ENCODE measurements at regions not wholly inside any gene's neighbourhood (a gene's known extent, or its start where the extent isn't known, plus 50 kb on each side); places are given as distances from the start of the nearest gene placed in this dataset.

DNA sequence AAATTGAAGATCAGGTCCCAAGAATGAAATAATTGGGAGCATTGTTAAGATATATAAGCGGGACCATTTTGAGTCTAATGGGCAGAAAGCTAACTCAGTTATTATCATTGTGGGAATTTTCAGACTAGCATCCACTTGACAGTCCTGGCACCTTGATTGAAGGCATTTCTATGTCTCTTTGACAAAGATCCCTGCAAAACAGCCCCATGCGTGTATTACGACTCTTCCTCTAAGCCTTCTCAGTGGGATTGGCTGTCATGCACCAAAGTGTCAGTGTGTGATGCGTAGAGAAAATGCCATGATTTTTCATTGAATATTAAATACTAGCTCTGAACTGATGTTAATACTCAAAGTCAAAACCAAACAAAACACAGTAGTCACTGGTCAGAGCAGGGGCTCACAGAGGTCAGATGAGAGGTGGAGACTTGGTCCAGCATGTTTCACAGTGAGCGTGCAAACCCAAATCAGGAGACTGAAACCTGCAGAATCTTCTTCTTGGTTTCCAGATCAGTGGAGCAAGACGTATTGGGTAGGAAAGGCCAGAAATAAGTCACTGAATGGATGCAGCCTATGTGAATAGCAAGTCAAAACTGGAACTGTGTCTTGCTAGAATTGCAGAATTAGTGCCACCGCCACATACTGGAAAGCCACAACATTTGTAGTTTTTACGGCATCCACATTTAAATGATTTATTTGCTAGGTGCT is 303.6 kb upstream of the AKR1E2 start:
- FAIRE-seq: no peak

DNA sequence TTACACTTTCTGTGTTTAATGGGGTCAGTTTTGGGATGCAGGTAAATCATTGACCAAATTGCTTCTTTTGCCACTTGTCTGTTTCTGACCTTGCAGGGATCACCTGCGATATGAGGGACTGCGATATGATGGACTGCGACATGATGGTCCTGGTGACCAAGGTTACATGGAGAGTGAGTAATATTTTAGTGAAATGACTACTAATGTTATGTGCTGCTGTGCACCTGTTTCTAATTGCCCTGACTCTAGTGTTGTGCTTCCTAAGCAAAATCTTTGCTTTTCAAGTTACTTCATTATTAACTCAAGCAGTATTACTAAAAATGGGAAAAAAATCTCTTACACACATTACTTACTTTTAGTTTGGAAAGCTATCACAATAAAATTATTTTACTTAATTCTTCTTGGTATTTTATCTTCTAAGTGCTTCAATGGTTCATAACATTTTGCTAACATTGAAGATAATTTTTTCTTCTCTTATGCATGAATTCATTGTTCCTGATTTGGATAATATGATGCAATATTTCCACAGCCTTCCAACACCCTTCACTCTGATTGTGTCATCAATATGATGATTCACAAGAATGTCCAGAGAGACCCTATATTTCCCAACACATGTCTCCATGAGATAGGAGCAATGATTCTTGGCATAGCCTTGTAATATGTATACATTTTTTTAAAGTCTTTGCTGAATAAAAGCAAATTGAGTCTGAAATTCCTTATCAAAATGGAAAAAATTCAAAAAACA is 306.2 kb upstream of the AKR1E2 start:
- FAIRE-seq: no peak

DNA sequence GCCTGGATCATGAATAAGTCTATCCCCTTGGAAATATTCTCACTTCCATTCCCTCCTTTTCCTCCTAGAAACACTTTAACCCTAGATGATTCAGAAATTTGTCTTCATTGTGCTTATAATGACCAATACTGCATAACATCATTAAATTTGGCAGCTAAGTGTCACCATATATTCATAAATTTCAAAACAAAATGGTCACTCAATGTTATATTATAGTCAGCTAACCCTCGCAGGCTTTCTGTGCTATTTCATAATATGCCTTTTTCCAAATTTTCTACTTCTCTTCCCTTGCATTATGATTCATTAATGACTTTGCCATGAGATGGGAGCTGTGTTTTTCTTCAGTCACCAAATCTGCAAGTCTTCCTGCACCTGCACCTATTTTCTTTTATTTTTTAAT is 308.3 kb upstream of the AKR1E2 start:
- no peak for FAIRE-seq

DNA sequence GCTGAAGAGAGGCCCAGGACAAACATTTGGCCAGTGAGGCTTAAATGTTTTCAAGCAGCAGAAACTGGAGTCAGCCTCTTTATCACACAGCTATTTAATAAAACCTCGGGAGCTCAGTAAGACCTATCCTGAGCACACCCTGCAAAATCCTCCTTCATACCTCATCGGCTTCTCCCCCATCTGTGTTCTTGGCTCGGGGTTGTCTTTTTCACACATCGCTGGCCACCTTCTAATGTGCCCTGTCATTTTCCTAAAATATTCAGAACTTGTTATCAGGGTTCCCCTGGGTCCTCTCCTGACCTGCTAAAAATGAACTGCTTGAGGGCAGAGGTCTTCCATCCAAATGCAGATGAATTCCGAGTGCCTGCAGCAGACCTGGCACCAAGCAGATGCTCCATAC is 310.3 kb upstream of the AKR1E2 start:
- no peak for FAIRE-seq

DNA sequence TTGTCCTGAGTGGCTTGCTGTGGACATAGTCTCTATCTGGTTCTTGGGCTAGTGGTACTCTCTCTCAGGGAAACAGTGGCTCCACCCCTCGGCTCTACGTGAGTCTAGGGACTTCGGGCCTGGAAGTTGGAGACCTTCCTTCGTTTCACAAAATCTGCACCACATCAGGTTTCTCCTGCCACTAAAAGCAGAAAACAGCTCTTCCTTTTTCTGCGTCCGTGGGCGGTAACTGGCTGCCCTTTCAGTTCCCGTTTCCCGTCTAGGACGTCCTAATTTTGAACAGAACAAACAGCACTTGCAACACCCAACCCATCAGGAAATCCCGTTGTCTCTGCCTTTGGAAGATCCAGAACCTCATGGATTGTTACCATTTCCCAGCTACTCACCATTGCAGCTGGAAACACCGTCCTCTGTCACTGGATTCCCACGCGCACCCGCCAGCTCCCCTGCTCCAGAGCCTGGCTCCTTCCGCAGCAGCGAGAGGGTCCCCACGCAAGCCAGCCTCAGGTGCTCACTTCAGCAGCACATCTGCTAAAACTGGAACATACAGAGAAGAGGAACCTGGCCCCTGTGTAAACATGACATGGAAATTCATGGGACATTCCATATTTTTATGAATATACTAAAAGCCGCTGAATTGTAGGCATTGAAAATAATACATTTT is 311.4 kb upstream of the AKR1E2 start:
- no peak for FAIRE-seq

DNA sequence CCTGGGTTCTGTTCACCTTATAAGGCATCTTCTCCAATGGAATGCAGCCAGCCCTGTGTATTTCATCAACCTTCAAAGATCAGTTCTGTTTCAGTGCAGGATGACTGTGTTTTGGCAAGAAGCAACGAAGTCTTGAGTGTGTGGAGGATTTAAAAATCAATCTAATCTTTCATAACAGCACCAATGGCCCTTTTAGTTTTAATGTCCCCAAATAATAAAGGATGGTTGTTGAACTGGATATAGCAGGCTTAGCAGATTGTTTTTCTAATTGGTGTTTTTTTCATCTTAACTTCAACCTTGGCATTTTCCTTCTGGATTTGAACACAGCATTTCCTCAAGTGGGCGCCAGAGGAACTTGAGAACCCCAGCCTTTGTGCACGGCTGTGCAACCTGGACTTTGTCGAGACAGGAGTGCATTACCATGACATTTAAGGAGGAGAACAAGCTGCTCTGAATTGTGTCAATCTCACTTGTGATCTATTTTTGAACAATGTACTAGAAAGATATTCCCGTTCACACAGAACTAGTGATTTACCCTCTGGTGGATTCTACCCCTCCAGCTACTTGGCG is 313.3 kb upstream of the AKR1E2 start:
- peak; percentile 40 for FAIRE-seq

DNA sequence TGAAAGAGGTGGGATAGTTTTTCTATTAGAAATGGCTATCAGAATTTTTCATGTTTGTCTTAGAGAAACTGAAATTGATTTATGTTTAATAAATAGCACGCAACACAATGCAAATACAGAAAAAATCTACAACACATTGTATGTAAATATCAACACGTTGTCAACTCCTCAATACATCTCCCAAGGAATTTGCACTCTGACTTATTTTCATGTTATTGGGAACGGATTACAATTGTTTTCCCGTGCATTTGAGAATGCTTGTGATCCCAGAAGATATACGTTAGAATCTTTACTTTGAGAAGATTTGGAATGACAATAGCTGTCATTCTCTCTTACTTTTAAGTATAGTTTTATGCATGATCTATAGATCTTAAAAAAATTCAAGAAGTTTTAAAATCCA is 313.8 kb upstream of the AKR1E2 start:
- no peak for FAIRE-seq

DNA sequence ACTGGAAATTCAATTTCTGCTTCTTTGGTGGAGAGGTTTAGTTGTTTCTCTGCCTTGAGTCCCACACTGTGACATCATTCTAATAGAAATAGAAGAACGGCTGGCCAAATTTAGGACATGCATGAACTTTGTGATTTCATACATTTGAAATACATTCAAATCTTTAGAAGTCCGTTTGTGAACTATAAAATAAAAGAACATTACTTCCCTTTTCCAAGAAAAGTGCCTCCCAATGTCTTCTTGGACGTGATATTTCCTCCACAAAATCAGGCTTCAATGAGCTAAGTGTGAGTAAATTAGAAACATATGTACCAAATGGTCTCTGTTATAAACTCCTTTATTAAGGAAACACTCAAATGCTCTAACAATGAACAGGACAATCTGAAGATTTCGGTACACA is 314.5 kb upstream of the AKR1E2 start:
- FAIRE-seq: no peak

DNA sequence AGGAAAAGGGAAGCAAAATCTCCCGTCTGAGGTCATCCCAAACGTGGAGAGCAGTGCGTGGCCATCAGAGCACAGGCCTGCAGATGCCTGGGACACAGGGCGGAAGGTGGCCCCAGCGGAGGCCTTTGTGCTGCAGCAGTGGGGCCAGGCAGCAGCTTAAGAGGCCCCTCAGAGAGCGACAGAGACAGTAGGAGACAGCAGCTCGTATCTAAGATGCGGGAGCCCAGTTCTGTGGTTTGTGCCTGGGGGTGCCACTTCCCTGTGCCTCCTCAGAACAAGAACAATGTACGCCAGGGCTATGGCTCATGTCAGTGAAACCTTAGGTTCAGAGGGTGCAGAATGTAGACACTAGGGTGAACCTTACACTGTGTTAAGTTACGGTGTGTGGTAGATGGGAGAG is 316.6 kb upstream of the AKR1E2 start:
- no peak for FAIRE-seq

DNA sequence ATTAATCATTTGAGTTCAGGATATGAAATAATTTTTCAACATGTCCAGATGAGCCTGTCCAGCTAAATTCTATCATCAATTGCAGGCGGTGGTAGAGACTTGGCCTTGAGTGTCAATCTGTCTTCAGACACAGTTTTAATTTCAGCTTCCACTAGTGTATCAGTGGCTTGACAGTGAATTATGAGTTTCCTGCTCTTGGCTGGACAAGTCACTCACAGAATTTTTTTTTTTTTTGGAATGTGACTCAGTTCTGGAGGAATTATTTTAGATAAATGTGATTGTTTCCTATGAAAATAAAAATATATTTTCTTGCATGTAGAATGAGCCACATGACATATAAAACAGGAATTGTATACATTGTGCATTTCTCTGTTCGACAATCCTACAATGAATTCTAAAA is 319.9 kb upstream of the AKR1E2 start:
- no peak for FAIRE-seq

DNA sequence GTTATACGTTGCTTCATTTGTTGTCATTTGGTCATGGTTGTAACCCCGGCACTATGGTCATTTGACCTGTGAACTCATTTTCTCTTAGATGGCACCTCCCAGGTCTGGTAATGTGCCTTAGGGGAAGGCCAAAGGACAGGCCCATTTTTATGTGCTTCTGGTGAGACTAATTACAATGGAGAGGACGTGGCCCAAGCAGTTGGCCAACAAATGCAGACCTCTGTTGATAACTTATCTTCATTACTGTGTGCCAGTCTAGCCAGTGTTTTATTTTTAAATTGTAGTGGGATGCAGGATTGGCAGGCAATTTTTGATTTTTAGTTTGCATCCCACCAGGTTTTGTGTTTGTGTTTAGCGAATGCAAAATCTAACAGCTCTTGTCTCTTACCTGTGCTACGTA is 321.5 kb upstream of the AKR1E2 start:
- FAIRE-seq: no peak

DNA sequence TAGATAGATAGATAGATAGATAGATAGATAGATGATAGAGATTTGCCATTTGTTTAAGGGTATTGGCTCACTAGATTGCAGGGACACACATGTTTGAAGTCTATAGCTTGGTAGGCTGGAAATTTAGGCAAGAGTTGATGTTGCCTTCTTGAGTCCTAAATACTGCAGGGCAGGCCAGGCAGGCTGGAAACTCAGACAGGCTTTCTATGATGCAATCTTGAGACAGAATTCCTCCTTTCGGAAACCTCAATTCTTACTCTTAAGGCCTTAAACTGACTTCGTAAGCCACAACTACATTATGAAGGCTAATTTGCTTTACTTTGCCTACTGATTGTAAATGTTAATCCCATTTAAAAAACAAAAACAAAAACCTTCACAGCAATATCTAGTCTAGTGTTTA is 322.9 kb upstream of the AKR1E2 start:
- no peak for FAIRE-seq

DNA sequence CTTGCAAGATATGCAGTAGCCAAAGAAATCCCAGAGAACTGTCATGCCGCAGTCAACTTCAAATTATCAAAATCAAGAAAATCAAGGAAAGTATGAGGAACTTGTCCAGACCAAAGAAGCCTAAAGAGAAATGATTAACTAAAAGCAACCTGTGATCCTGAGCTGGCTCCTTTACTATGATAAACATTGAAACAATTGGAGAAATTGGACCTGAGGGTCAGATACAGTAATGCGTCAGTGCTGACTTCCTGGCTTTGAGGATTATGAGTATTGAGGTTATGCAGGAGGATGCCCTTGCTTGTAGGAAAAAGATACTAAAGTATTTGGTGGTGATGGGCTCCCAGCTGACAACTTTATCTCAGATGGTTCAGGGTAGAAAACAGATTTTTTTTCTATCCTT is 324.7 kb upstream of the AKR1E2 start:
- FAIRE-seq: no peak

DNA sequence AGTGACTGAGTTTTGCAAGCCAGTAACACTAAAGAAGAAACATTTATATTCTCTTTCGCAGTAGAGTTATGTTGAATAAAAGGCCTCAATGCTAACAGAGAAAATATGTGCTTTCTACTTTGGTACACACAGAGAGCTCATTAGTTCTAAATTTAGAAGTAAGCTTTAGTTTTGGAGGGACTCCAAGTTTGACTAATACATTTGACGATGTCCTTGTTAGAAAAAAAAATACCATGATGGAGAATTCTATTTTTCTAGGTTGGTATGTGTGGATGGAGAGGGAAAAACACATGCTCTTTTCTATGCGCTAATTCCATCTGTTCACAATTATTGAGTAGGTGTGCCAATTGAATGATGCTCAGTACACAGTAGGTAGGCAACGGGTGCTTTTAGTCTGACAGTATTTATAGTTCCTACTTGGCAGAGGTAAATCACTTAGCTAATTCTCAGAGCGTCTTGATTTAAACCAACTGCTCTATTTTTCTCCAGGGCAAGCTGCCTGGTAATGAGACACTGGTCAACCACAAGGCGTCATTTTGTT is 327.2 kb upstream of the AKR1E2 start:
- no peak for FAIRE-seq

DNA sequence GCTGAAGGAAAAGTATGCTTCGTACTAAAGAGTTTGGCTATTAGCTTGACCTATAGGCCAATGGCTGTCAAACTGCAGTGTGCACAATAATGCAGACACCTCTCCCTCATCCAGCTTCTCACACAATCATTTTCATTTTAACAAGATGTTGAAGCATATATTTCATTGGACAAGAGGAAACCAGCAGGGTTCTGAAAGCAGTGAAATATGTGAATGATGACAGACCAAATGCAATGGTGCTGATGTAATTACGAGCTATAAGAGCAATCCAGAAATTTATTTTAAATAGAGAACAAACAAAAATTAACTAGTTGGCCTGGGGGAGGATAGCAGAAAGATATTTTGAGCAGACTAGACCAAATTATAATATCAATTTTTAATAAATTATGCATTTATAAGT is 331.5 kb upstream of the AKR1E2 start:
- no peak for FAIRE-seq

DNA sequence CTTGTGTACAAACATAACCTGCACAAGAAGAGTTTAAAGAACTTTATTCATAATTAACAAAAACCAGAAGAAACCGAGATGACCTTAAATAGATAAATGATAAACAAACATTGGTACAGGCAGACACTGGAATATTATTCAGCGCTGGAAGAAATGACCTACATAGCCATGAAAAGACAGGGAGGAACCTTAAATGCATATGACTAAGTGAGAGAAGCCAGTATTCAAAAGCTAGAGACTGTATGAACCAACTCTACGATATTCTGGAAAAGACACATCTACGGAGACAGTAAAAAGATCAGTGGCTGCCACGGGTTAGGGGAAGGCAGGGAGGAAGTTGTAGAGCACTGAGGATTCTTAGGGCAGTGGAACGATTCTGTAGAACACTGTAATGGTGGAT is 333.8 kb upstream of the AKR1E2 start:
- FAIRE-seq: no peak

DNA sequence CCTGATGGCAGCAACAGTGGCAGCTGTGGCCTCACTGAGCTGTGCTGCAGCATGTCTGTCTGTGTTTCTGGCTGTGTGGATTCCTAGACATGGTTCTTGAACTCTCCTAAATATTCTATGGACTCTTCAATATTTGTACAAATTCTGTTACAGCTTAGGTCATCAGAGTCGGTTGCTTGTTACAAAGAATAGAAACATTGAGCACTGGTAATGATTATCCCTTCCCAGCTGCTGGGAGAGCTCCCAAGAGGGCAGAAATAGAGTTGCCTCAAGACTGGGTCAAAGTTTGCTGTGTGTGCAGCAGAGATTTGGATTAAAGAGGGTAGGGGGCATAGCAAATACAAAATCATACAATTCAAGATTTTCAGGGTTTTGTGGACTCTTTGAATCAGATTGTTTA is 337.1 kb upstream of the AKR1E2 start:
- FAIRE-seq: no peak

DNA sequence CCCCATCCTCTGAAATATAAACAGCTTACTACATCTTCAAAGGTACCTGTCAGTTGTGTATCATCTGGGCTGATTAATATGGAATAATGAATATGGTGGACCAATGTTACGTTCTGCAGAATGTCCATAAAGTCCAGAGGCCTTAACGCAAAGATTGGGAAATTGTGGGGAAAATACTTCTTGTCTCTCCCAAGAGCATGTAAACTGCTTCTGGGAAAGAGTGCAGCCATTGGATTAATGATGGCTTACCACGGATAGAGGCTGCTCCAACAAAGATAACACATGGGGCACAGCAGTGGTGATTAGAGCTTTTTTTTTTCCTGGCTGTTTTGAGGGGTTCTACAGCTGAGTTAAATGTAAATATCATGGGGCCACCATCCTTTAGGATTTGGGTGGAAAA is 340.4 kb upstream of the AKR1E2 start:
- FAIRE-seq: no peak

DNA sequence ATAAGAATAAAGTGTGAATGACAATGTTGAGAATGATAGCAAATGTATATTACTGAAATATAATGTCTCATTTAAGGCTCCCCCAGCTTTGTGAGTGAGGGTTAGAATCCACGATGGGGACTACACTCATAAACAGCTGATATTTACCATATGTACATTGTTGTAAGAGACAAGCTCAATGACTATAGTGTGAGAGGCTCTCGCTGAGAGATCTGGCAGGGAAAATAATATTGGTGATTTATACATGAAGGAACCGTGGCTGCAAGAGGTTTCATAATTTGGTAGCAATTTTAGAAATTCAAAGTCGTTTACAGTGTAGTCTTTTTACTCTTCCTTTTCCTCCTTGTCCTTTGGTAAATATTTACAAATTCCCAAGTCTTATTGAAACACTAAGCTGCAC is 342.2 kb upstream of the AKR1E2 start:
- FAIRE-seq: no peak

DNA sequence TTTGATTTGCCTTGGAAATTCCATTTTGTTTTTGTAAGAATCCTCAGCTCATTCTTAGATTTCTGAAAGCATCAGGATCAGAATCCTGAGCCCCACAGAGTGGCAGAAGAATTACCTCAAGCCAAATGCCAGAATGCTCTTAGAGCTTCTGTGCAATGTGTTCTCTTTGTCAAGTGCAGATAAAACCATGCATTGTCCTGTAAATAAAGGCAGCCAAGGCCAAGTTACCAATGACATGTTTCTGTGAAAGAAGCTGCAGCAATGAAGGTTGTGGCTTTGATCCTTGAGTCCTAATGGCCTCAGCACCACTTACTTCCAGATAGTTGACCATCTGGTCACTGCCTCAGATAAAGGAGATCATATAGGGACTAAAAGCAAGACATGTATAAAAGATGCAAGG is 343.3 kb upstream of the AKR1E2 start:
- no peak for FAIRE-seq

DNA sequence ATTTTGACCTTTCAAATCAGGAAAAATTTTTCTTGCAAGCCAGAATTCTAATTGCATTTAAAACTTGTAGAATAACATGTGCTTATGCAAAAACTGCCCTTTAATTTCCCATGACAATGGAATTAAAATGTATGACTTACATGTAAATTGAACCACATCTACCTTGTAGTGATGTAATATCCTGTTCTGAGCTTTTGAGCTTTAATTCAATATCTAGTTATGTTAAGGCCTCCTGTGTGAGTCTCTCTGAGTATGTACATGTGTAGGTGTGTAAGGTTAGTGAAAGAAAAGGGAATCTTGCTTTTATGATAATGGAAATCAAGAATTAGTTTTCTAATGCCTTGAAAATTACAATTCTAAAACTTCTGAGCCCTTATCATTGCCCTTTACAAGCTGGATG is 344.8 kb upstream of the AKR1E2 start:
- FAIRE-seq: no peak

DNA sequence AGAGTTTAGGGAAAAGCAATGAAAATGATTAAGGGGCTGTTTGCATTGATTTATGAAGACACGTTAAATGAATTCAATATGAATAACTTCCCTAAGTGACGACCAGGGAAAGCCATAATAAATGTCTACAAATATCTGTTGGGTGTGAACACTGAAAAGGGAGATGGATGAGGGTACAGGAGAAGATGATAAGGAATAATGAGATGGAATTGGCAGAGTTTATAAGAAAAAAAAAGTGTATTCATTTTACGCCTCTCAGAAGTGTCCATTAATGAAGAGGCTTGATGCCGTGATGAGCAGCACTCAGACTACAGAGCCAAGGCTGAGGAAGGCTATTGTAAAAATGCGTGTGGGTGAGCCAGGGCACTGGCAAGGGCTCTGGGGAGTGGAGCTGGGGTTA is 346.7 kb upstream of the AKR1E2 start:
- no peak for FAIRE-seq

DNA sequence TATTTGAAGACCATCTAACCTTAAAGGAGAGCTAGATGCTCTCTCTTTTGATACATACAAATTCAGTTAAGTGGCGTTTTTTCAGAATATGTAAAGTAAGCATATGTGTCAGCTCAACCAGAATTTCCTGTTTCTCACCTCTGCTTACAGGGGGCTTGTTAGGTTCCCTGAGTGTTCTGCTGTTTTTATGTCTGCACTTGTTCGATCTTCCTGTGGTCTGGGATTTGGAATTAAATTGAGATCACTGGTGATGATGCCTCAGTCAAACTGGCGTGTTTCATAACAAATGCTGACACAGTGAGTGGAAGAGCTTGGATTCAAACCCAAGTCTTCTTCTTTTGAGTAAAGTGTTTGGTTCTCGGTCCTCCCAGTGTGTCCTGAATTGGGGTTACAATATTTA is 348.3 kb upstream of the AKR1E2 start:
- no peak for FAIRE-seq

Data from G401.6 (cell line).